ENCODE measurements at regions not wholly inside any gene's neighbourhood (a gene's known extent, or its start where the extent isn't known, plus 50 kb on each side); places are given as distances from the start of the nearest gene placed in this dataset.
"Not testable (repeated sequence)": the region's sequence is repeated elsewhere in the genome, so short reads cannot be mapped to it uniquely, and the experiment has no call there.

- DNase-seq, result no peak
Measured at GRCh38 chr14:40093800-40094199, 661.6 kb upstream of the FBXO33 start.

- DNase-seq, result no peak
Measured at GRCh38 chr14:40074169-40074568, 641.9 kb upstream of the FBXO33 start.

- no peak for DNase-seq
Measured at GRCh38 chr14:40072175-40072574, 639.9 kb upstream of the FBXO33 start.

GRCh38 chr14:40058901-40059897, 627.0 kb upstream of the FBXO33 start:
- DNase-seq, result no peak

GRCh38 chr14:40053416-40053815, 621.2 kb upstream of the FBXO33 start:
- DNase-seq, result peak in 1 of 2 experiments; percentile 73

GRCh38 chr14:40028991-40029390, 596.8 kb upstream of the FBXO33 start:
- DNase-seq, result no peak

- DNase-seq, result no peak
Measured at GRCh38 chr14:40025101-40025500, 592.9 kb upstream of the FBXO33 start.

- DNase-seq, result no peak
Measured at GRCh38 chr14:40010961-40011360, 578.7 kb upstream of the FBXO33 start.

GRCh38 chr14:40009771-40010170, 577.5 kb upstream of the FBXO33 start:
- no peak for DNase-seq

- not testable (repeated sequence) for DNase-seq
Measured at GRCh38 chr14:40008345-40008744, 576.1 kb upstream of the FBXO33 start.

GRCh38 chr14:40004871-40005500, 572.8 kb upstream of the FBXO33 start:
- DNase-seq, result no peak

- DNase-seq, result no peak
Measured at GRCh38 chr14:40003773-40004172, 571.5 kb upstream of the FBXO33 start.

- DNase-seq, result no peak
Measured at GRCh38 chr14:39998854-39999253, 566.6 kb upstream of the FBXO33 start.

- DNase-seq, result no peak
Measured at GRCh38 chr14:39998114-39998513, 565.9 kb upstream of the FBXO33 start.

GRCh38 chr14:39991041-39991440, 558.8 kb upstream of the FBXO33 start:
- no peak for DNase-seq

- DNase-seq, result peak; percentile 41 to 72
Measured at GRCh38 chr14:39988939-39989338, 556.7 kb upstream of the FBXO33 start.

- peak in 1 of 2 experiments; percentile 30 for DNase-seq
Measured at GRCh38 chr14:39984323-39984722, 552.1 kb upstream of the FBXO33 start.

- no peak for DNase-seq
Measured at GRCh38 chr14:39977198-39977597, 545.0 kb upstream of the FBXO33 start.

- DNase-seq, result no peak
Measured at GRCh38 chr14:39974036-39974435, 541.8 kb upstream of the FBXO33 start.

- DNase-seq, result no peak
Measured at GRCh38 chr14:39972704-39973103, 540.5 kb upstream of the FBXO33 start.

- no peak for DNase-seq
Measured at GRCh38 chr14:39967885-39968284, 535.7 kb upstream of the FBXO33 start.

- DNase-seq, result no peak
Measured at GRCh38 chr14:39957987-39958386, 525.8 kb upstream of the FBXO33 start.

- DNase-seq, result no peak
Measured at GRCh38 chr14:39957290-39957689, 525.1 kb upstream of the FBXO33 start.

GRCh38 chr14:39956372-39956771, 524.1 kb upstream of the FBXO33 start:
- DNase-seq, result peak in 1 of 2 experiments; percentile 41
